ENCODE measurements at regions not wholly inside any gene's neighbourhood (a gene's known extent, or its start where the extent isn't known, plus 50 kb on each side); places are given as distances from the start of the nearest gene placed in this dataset.

DNA sequence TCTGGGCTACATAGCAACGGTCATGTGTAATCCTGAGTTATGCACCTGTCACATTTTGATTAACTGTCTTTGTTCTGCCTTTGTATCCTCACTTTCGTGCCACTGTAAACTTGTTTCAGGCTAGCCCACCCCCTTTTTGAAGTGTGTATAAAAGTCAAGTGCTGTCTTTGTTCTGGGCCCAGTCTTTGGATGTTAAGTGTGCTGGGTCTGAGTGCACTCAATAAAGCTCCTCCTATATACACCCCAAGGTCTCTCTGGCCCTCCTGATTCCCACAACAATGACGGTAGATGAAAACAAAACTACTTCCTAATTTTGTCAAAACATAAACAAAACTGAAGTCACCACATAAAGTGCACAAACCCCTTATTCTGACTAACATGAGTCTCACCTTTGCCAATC lies 633.4 kb downstream of the DSC3 start:
- TF ChIP-seq, protein P1, sequence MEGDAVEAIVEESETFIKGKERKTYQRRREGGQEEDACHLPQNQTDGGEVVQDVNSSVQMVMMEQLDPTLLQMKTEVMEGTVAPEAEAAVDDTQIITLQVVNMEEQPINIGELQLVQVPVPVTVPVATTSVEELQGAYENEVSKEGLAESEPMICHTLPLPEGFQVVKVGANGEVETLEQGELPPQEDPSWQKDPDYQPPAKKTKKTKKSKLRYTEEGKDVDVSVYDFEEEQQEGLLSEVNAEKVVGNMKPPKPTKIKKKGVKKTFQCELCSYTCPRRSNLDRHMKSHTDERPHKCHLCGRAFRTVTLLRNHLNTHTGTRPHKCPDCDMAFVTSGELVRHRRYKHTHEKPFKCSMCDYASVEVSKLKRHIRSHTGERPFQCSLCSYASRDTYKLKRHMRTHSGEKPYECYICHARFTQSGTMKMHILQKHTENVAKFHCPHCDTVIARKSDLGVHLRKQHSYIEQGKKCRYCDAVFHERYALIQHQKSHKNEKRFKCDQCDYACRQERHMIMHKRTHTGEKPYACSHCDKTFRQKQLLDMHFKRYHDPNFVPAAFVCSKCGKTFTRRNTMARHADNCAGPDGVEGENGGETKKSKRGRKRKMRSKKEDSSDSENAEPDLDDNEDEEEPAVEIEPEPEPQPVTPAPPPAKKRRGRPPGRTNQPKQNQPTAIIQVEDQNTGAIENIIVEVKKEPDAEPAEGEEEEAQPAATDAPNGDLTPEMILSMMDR (CRISPR knock-in tag; IDR thresholded peaks at IDR 0.05): no peak
- no peak for TF ChIP-seq ZNF460 (CRISPR knock-in tag; IDR thresholded peaks at IDR 0.05; ENCODE audit: borderline replicate concordance)
- TF ChIP-seq, protein P2, sequence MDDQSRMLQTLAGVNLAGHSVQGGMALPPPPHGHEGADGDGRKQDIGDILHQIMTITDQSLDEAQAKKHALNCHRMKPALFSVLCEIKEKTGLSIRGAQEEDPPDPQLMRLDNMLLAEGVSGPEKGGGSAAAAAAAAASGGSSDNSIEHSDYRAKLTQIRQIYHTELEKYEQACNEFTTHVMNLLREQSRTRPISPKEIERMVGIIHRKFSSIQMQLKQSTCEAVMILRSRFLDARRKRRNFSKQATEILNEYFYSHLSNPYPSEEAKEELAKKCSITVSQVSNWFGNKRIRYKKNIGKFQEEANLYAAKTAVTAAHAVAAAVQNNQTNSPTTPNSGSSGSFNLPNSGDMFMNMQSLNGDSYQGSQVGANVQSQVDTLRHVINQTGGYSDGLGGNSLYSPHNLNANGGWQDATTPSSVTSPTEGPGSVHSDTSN (CRISPR knock-in tag; IDR thresholded peaks at IDR 0.05; ENCODE audit: borderline replicate concordance): no peak
